Embryonic facial prominence (tissue), 1 donor: ENCODE measurements at regions not wholly inside any gene's neighbourhood (a gene's known extent, or its start where the extent isn't known, plus 50 kb on each side); places are given as distances from the start of the nearest gene placed in this dataset.

Source experiments
- DNase-seq: peaks from one replicate; pipeline ENCODE4 v3.0.0-alpha.2; 2016; ENCODE audit errors: extremely low spot score

- DNase-seq, result no peak
Observed at GRCh38 chr6:111986651-111987050, 67.3 kb upstream of the CCN6 start.

- no peak for DNase-seq
Observed at GRCh38 chr6:111987295-111987694, 66.6 kb upstream of the CCN6 start.

DNA sequence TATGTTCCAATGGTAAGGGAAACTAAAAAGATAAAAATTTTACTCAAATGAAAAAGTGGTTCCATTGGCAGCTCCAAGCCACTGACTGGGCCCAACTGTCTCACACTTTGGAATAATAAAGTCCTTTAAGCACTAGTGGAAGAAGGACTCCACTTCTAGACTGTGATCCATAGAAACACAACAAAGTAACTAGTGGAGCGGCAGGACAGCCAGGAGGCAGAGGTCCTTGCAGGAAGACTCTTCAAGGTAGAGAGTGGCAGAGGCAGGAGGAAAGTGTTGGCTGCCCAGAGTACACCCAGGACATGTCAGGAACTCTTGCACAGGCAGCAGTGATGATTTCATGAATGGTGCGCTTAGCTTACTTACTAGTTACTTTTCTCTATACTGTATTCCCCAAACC, 65.0 kb upstream of the CCN6 start:
- no peak for DNase-seq

- no peak for DNase-seq
Observed at GRCh38 chr6:111989743-111990142, 64.2 kb upstream of the CCN6 start.

- DNase-seq, result no peak
Observed at GRCh38 chr6:111990214-111990613, 63.7 kb upstream of the CCN6 start.

DNA sequence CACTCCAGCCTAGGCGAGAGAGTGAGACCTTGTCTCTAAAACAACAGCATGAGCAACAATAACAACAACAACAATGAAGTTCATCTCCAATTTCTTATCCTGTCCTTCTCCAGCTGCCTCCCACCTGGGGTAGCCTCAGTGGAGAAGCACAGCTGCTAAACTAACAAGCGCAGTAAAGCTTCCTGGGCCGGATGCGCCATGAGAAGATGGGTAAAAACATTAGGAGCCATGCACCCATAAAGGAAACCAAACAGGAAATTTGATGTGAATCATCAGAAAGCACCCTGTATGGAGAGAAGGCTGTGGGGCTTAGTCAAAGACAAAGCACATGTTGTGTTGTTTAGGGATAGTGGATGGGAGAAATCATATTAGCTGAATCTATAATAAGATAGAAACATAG, 61.1 kb upstream of the CCN6 start:
- DNase-seq, result no peak

DNA sequence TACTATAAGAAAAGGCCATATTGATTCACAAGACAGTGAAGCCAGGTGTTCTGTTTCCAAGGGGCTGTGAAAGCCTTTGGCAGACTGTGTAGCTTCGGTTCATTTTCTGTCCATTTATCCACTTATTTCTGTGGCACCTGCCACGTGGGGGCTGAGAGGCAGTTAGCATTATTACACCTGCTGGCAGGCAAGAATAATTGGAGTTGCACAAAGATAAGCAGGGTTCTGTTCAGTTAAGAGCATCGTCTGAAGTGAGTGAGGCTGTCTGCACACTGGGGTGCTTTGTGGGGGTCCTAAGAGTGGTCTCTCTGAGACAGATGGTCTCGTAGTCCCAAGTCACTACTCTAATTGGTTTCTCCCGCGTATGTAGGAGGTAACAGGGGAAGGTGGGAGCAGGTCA, 60.6 kb upstream of the CCN6 start:
- DNase-seq, result no peak

DNA sequence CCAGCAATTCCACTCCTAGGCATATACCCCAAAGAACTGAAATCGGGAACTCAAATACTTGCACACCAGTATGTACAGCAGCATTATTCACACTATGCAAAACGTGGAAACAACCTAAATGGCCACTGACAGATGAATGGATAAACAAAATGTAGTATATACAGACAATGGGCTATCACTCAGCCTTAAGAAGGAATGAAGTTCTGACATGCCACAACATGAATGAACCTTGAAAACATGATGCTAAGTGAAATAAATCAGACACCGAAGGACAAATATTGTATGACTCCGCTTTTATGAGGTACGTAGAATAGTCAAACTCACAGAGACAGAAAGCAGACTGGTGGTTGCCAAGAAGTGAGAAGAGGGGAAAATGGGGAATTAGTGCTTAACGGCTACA, 59.1 kb upstream of the CCN6 start:
- DNase-seq, result no peak

- no peak for DNase-seq
Observed at GRCh38 chr6:111995404-111995803, 58.5 kb upstream of the CCN6 start.

DNA sequence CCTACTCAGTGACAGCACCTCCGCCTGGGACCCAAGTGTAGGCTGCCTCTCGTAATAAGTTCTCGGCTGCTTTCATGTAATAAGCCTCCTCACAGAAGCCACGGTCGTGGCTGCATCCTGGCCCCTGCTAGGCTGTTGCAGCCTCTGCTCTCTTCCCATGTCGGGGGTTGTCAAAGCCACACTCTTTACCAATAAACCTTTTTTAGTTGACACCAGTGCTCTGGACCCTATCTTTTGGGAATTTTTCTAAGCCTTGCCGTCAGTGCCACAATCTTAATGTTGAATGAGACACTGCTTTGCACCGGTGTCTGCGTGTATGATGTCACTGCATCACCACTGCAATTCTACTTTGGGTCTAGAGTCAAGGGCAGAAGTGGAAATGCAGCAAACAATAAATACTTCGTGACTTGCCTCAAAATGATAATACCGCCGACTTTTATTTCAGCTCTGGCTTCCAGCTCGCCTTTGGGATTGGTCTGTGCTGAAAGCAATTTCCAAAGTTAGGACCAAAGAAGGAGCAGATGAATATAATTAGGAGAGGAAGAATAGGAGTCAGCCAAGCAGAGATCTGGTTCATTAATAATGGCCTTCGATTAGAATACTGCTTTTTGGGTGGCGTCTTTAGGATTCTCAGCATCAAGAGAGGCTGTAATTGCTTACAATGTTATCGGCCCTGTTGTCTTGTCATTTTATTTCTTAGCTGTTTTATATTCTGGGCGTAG, 57.6 kb upstream of the CCN6 start:
- no peak for DNase-seq

DNA sequence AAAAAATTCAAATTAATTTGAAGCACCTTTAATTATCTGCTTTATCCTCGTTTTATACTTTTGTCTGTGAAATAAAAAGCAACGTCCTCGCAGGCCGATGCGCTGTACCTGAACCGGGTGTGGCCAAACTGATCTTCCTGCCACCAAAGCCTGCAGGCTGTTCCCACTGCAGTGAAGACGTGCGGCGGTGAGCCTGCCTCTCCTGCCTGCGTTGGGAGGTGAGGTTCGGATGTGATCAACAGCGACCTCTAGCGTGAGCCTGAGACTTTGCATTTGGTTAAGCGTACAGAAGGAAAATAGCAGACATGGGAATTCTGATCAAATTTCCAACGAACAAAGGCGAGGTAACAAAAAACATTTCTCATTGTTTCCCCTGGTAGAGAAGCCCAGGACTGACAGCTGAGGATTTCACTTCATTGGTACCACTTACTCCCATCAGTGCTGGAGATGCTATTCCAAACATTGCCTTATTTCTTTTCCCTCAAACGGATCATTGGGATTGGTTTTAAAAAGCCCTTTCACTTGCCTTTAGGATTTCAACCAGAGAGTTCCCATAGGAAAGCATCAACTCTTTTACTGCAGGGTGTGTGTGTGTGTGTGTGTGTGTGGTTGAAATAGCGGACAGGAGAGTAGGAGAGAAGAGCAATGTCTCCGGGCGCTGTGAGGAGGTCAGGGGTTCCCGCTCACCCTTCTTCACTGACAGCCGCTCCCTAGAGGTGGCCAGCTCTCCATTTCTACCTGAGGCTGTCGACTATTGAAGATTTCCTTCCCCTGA, 56.6 kb upstream of the CCN6 start:
- DNase-seq, result peak; percentile 79

DNA sequence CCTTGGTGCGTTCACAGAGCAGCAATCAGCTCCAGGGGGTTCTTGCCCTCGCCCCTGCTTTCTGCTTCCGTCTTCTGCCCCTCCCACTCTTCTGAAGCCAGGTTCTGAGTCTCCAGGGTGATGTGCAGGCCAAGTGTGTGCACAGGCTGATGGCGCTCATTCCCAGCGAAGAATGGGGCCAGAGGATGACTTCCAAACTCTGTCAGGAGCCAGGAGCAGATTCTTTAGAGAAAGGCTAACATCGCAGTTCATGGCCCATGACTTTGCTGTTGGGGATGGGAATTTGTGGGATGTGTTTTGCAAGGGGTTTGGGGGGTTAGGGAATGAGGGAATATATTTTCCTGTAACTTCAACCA, 56.1 kb upstream of the CCN6 start:
- no peak for DNase-seq

GRCh38 chr6:112002307-112002706, 51.6 kb upstream of the CCN6 start:
- DNase-seq, result no peak
